Hepatocyte (in vitro differentiated cells): ENCODE measurements at regions not wholly inside any gene's neighbourhood (a gene's known extent, or its start where the extent isn't known, plus 50 kb on each side); places are given as distances from the start of the nearest gene placed in this dataset.

Experiments used
- DNase-seq: peaks from one replicate; pipeline ENCODE4 v3.0.0-alpha.2; 2016; ENCODE audit warnings: low spot score
- H2AFZ ChIP-seq: fragments of 200-600 bp; sonication (generic); 2 replicates; pipeline ENCODE4 v1.6.0; 2016; ENCODE audit warnings: antibody characterized with exemption, mild to moderate bottlenecking
- H3K27ac ChIP-seq: fragments of 200-600 bp; sonication (generic); 2 replicates; pipeline ENCODE4 v1.5.1; 2016; ENCODE audit warnings: mild to moderate bottlenecking
- H3K27me3 ChIP-seq: fragments of 200-600 bp; sonication (generic); 2 replicates; pipeline ENCODE4 v1.6.1; 2016
- H3K36me3 ChIP-seq: fragments of 200-600 bp; sonication (generic); replicated peaks from 2 replicates; pipeline ENCODE4 v1.5.1; 2016; ENCODE audit warnings: low read depth; ENCODE audit not compliant: insufficient read depth
- H3K4me1 ChIP-seq: fragments of 200-600 bp; sonication (generic); 2 replicates; pipeline ENCODE4 v1.5.1; 2016; ENCODE audit warnings: mild to moderate bottlenecking, moderate library complexity; ENCODE audit not compliant: insufficient read depth
- H3K4me2 ChIP-seq: fragments of 200-600 bp; sonication (generic); 2 replicates; pipeline ENCODE4 v1.6.0; 2016
- H3K4me3 ChIP-seq: fragments of 200-600 bp; sonication (generic); 2 replicates; pipeline ENCODE4 v1.5.1; 2016; ENCODE audit warnings: mild to moderate bottlenecking
- H3K79me2 ChIP-seq: fragments of 200-600 bp; sonication (generic); 2 replicates; pipeline ENCODE4 v1.6.0; 2017; ENCODE audit warnings: mild to moderate bottlenecking
- H3K9me2 ChIP-seq: fragments of 200-600 bp; sonication (generic); replicated peaks from 2 replicates; pipeline ENCODE4 v1.6.0; 2017; ENCODE audit warnings: mild to moderate bottlenecking; ENCODE audit not compliant: insufficient read depth
- H3K9me3 ChIP-seq: fragments of 200-600 bp; sonication (generic); 2 replicates; pipeline ENCODE4 v1.5.1; 2016; ENCODE audit warnings: low read depth, mild to moderate bottlenecking
- H4K20me1 ChIP-seq: fragments of 200-600 bp; sonication (generic); 2 replicates; pipeline ENCODE4 v1.6.0; 2016; ENCODE audit warnings: mild to moderate bottlenecking; ENCODE audit not compliant: insufficient read depth, poor library complexity, severe bottlenecking
- EZH2 ChIP-seq: fragments of 200-600 bp; sonication (generic); IDR thresholded peaks from 2 replicates; pipeline ENCODE4 v1.6.1; 2016; ENCODE audit warnings: antibody characterized with exemption, mild to moderate bottlenecking, borderline replicate concordance
- EZH2phosphoT487 ChIP-seq: fragments of 200-600 bp; sonication (generic); IDR thresholded peaks from one replicate; pipeline ENCODE4 v1.6.1; 2018; ENCODE audit warnings: antibody characterized with exemption, mild to moderate bottlenecking, low read depth, moderate library complexity; ENCODE audit not compliant: unreplicated experiment, severe bottlenecking
- WGBS: methylation state at CpG from one replicate; pipeline ENCODE4 v1.1.6; 2016; ENCODE audit warnings: low lambda C conversion rate; ENCODE audit errors: missing lambda C conversion rate; 5-methylcytosine and 5-hydroxymethylcytosine counted together
- TF ChIP-seq, protein P1 (sequence below): fragments of 200-600 bp; sonication (generic); IDR thresholded peaks from 2 replicates; pipeline ENCODE4 v1.5.1; 2016; ENCODE audit warnings: antibody characterized with exemption, mild to moderate bottlenecking; ENCODE audit not compliant: poor library complexity

DNA sequence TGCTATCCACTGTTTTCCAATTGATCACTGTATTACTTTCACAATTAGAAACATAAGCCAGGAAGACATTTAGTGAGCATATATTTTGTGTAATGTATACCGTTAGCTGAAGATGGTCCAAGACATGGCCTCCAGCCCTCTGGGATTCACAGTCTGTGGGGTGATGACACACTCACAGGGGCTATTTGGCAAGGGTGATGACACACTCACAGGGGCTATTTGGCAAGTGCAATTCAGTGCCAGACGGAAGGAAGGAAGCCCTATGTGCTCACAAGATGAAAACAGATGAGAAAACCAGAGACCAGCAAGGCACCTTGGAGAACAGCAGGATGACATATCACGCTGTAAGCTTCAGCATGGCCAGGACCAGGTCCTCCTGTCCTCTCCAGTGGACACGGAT is 183.7 kb downstream of the MBOAT1 start:
- 90% methylated on average over 4 of the region's 4 CpGs for WGBS
- H3K4me3 ChIP-seq, result no peak overlapping the region
- H3K9me2 ChIP-seq, result no peaks in the 10 kb centered on the region
- TF ChIP-seq EZH2 (no peak), EZH2phosphoT487 (no peak)
- TF ChIP-seq, protein P1, sequence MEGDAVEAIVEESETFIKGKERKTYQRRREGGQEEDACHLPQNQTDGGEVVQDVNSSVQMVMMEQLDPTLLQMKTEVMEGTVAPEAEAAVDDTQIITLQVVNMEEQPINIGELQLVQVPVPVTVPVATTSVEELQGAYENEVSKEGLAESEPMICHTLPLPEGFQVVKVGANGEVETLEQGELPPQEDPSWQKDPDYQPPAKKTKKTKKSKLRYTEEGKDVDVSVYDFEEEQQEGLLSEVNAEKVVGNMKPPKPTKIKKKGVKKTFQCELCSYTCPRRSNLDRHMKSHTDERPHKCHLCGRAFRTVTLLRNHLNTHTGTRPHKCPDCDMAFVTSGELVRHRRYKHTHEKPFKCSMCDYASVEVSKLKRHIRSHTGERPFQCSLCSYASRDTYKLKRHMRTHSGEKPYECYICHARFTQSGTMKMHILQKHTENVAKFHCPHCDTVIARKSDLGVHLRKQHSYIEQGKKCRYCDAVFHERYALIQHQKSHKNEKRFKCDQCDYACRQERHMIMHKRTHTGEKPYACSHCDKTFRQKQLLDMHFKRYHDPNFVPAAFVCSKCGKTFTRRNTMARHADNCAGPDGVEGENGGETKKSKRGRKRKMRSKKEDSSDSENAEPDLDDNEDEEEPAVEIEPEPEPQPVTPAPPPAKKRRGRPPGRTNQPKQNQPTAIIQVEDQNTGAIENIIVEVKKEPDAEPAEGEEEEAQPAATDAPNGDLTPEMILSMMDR, result no peak
- H3K36me3 ChIP-seq, result no peaks in the 10 kb centered on the region
- no peaks in the 10 kb centered on the region for H3K9me3 ChIP-seq
- H4K20me1 ChIP-seq, result no peaks in the 10 kb centered on the region
- H3K4me1 ChIP-seq, result no peaks in the 10 kb centered on the region
- H2AFZ ChIP-seq, result no peak overlapping the region
- no peak for DNase-seq
- H3K27ac ChIP-seq, result no peak overlapping the region
- H3K27me3 ChIP-seq, result no peaks in the 10 kb centered on the region
- H3K4me2 ChIP-seq, result no peak overlapping the region
- no peaks in the 10 kb centered on the region for H3K79me2 ChIP-seq

DNA sequence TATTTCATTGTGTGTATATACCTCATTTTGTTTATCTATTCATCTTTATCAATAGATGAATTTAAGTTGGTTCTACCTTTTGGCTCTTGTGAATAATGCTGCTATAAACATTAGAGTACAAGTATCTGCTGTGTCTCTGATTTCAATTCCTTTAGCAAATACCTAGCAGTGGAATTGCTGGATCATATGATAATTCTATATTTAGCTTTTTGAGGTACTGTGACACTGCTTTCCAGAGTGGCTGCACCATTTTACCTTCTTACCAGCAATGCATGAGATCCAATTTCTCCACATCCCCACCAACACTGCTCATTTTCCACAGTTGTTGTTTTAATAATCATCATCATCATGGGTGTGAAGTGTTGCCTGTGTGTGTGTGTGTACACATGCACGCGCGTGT is 182.3 kb downstream of the MBOAT1 start:
- no peak overlapping the region for H3K4me2 ChIP-seq
- H3K9me2 ChIP-seq, result no peaks in the 10 kb centered on the region
- WGBS, result 95% methylated on average over 3 of the region's 3 CpGs
- H3K27me3 ChIP-seq, result no peaks in the 10 kb centered on the region
- H4K20me1 ChIP-seq, result no peaks in the 10 kb centered on the region
- H3K36me3 ChIP-seq, result no peaks in the 10 kb centered on the region
- no peaks in the 10 kb centered on the region for H3K9me3 ChIP-seq
- no peak overlapping the region for H2AFZ ChIP-seq
- no peak overlapping the region for H3K4me3 ChIP-seq
- TF ChIP-seq EZH2phosphoT487 (no peak), EZH2 (no peak)
- TF ChIP-seq, protein P1, result no peak
- no peak for DNase-seq
- H3K4me1 ChIP-seq, result no peaks in the 10 kb centered on the region
- H3K27ac ChIP-seq, result no peak overlapping the region
- H3K79me2 ChIP-seq, result no peaks in the 10 kb centered on the region

DNA sequence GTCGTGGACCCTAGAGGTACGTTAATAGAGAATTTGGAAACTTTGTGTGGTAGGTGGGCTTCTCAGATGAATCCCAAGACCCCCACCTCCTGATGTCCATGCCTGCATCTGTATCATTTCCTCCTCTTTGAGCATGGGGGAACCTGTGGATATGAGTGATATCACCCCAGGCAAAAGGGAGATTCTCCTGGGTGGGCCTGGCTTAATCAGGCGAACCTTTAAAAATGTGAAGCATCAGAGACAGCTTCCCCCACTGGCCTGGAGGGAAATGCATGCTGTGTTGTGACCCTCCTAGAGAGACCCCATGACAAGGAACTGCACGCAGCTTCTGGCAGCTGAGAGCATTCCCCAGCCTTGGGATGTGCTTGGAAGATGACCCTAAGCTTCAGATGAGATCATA is 180.9 kb downstream of the MBOAT1 start:
- Histone ChIP-seq H3K27ac (no peak overlapping the region), H3K9me3 (no peaks in the 10 kb centered on the region), H3K27me3 (no peaks in the 10 kb centered on the region), H3K36me3 (no peaks in the 10 kb centered on the region), H3K4me3 (no peak overlapping the region), H4K20me1 (no peaks in the 10 kb centered on the region), H3K9me2 (no peaks in the 10 kb centered on the region), H3K79me2 (no peaks in the 10 kb centered on the region), H2AFZ (no peak overlapping the region), H3K4me1 (no peaks in the 10 kb centered on the region), H3K4me2 (no peak overlapping the region)
- TF ChIP-seq, protein P1, result no peak
- TF ChIP-seq EZH2 (no peak), EZH2phosphoT487 (no peak)
- WGBS, result 95% methylated on average over 4 of the region's 4 CpGs
- no peak for DNase-seq

DNA sequence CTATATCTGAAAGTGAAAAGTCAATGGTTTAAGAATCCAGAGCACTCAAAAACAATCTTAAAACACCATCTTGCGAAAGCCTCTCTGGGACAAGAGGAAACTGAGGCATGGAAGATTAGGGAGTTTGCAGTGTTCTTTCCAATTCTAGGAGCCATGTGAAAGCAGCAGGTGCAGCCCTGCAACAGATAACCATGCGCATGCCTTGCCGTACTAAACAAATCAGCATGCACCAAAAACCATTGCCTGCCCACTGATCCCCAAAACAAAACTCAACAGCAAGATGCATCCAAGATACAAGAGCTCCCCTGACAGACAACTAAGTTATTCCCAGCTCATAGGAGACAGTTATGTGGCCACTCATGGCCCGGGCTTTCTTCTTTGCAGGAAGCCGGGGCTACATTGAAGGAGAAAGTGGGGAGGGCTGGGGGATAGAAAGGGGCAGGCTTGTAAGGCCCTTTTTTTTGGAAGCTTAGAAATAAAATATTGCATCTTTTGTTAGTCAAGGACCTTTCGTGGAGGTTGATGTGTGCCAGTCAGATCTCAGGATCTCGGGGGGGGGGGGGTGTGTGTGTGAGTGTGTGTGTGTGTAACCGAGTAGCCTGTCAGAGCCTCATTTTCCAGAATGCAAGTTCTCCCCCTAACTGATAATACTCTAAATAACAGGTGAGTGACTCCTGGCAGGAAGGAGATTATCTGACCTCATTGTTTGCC is 178.4 kb downstream of the MBOAT1 start:
- Histone ChIP-seq H3K9me2 (no peaks in the 10 kb centered on the region), H2AFZ (no peak overlapping the region), H3K79me2 (no peaks in the 10 kb centered on the region), H3K27ac (no peak overlapping the region), H4K20me1 (no peaks in the 10 kb centered on the region), H3K4me3 (no peak overlapping the region), H3K9me3 (no peaks in the 10 kb centered on the region), H3K27me3 (no peaks in the 10 kb centered on the region), H3K36me3 (no peaks in the 10 kb centered on the region), H3K4me1 (no peaks in the 10 kb centered on the region), H3K4me2 (no peak overlapping the region)
- no peak for DNase-seq
- 74% methylated on average over 8 of the region's 8 CpGs for WGBS
- TF ChIP-seq EZH2phosphoT487, result no peak
